ENCODE measurements at regions not wholly inside any gene's neighbourhood (a gene's known extent, or its start where the extent isn't known, plus 50 kb on each side); places are given as distances from the start of the nearest gene placed in this dataset.

- Histone ChIP-seq H3K27ac (ENCODE audit: low read depth, low read length, poor library complexity, severe bottlenecking) (no peak overlapping the region), H3K79me2 (ENCODE audit: insufficient read depth, low read length) (no peaks in the 10 kb centered on the region), H3K9me2 (ENCODE audit: low read depth, low read length) (no peaks in the 10 kb centered on the region), H3K4me3 (ENCODE audit: low read depth, low read length, poor library complexity, severe bottlenecking) (no peak overlapping the region), H3K9ac (ENCODE audit: low read length) (no peak overlapping the region), H3K4me1 (ENCODE audit: insufficient read depth, low read length, severe bottlenecking) (no peaks in the 10 kb centered on the region), H3K27me3 (ENCODE audit: insufficient read depth, low read length) (no peaks in the 10 kb centered on the region), H4K20me1 (ENCODE audit: insufficient read depth, low read length) (no peaks in the 10 kb centered on the region), H3K4me2 (ENCODE audit: low read length) (no peak overlapping the region), H3F3A (ENCODE audit: insufficient read depth, low read length) (no peaks in the 10 kb centered on the region), H3K9me3 (ENCODE audit: low read length) (no peaks in the 10 kb centered on the region), H3K36me3 (ENCODE audit: insufficient read depth, low read length) (no peaks in the 10 kb centered on the region), H2AFZ (ENCODE audit: low read length) (no peak overlapping the region)
- TF ChIP-seq EZH2 (IDR thresholded peaks at IDR 0.05; ENCODE audit: borderline replicate concordance, low read length) (no peak), CTCF (IDR thresholded peaks at IDR 0.05; ENCODE audit: low read length) (no peak)
These were observed 756.3 kb downstream of the REEP3 start for GRCh38 chr10:64277536-64277935.

GRCh38 chr10:64283621-64284020 is 762.4 kb downstream of the REEP3 start:
- TF ChIP-seq CTCF (IDR thresholded peaks at IDR 0.05; ENCODE audit: low read length) (no peak), EZH2 (IDR thresholded peaks at IDR 0.05; ENCODE audit: borderline replicate concordance, low read length) (no peak)
- no peak overlapping the region for H3K27ac ChIP-seq (ENCODE audit: low read depth, low read length, poor library complexity, severe bottlenecking)

GRCh38 chr10:64286533-64286932 is 765.3 kb downstream of the REEP3 start:
- TF ChIP-seq CTCF (IDR thresholded peaks at IDR 0.05; ENCODE audit: low read length) (no peak), EZH2 (IDR thresholded peaks at IDR 0.05; ENCODE audit: borderline replicate concordance, low read length) (no peak)
- Histone ChIP-seq H3K9me2 (ENCODE audit: low read depth, low read length) (no peaks in the 10 kb centered on the region), H3K4me3 (ENCODE audit: low read depth, low read length, poor library complexity, severe bottlenecking) (no peak overlapping the region), H4K20me1 (ENCODE audit: insufficient read depth, low read length) (no peaks in the 10 kb centered on the region), H3K79me2 (ENCODE audit: insufficient read depth, low read length) (no peaks in the 10 kb centered on the region), H3K27ac (ENCODE audit: low read depth, low read length, poor library complexity, severe bottlenecking) (no peak overlapping the region), H2AFZ (ENCODE audit: low read length) (no peak overlapping the region), H3K9ac (ENCODE audit: low read length) (no peak overlapping the region), H3K4me1 (ENCODE audit: insufficient read depth, low read length, severe bottlenecking) (no peaks in the 10 kb centered on the region), H3K36me3 (ENCODE audit: insufficient read depth, low read length) (no peaks in the 10 kb centered on the region), H3K4me2 (ENCODE audit: low read length) (no peak overlapping the region), H3K27me3 (ENCODE audit: insufficient read depth, low read length) (no peaks in the 10 kb centered on the region), H3K9me3 (ENCODE audit: low read length) (no peaks in the 10 kb centered on the region), H3F3A (ENCODE audit: insufficient read depth, low read length) (no peaks in the 10 kb centered on the region)

More at GRCh38 chr10:64283621-64284020, 762.4 kb downstream of the REEP3 start:
- H3K9ac ChIP-seq (ENCODE audit: low read length): no peak overlapping the region
- H4K20me1 ChIP-seq (ENCODE audit: insufficient read depth, low read length): no peaks in the 10 kb centered on the region
- no peaks in the 10 kb centered on the region for H3F3A ChIP-seq (ENCODE audit: insufficient read depth, low read length)
- no peaks in the 10 kb centered on the region for H3K9me2 ChIP-seq (ENCODE audit: low read depth, low read length)
- H3K27me3 ChIP-seq (ENCODE audit: insufficient read depth, low read length): no peaks in the 10 kb centered on the region
- no peaks in the 10 kb centered on the region for H3K36me3 ChIP-seq (ENCODE audit: insufficient read depth, low read length)
- no peaks in the 10 kb centered on the region for H3K79me2 ChIP-seq (ENCODE audit: insufficient read depth, low read length)
- no peak overlapping the region for H2AFZ ChIP-seq (ENCODE audit: low read length)
- no peak overlapping the region for H3K4me3 ChIP-seq (ENCODE audit: low read depth, low read length, poor library complexity, severe bottlenecking)
- H3K9me3 ChIP-seq (ENCODE audit: low read length): no peaks in the 10 kb centered on the region
- H3K4me2 ChIP-seq (ENCODE audit: low read length): no peak overlapping the region
- H3K4me1 ChIP-seq (ENCODE audit: insufficient read depth, low read length, severe bottlenecking): no peaks in the 10 kb centered on the region
